Testis (tissue), 2 donors: ENCODE measurements at regions not wholly inside any gene's neighbourhood (a gene's known extent, or its start where the extent isn't known, plus 50 kb on each side); places are given as distances from the start of the nearest gene placed in this dataset.

Source experiments
- CTCF ChIP-seq, 3 experiments: fragments of 450-650 bp in 2 of 3; fragments of 200-600 bp in 1 of 3; sonication (generic) in 1 of 3; IDR thresholded peaks; one replicate each; pipeline ENCODE4 v1.5.1; 2016 to 2019; ENCODE audit warnings: antibody characterized with exemption in 3 of 3, mild to moderate bottlenecking in 2 of 3, moderate library complexity in 1 of 3
- POLR2A ChIP-seq: fragments of 450-650 bp; IDR thresholded peaks from one replicate; pipeline ENCODE4 v1.6.1; 2017; ENCODE audit warnings: antibody characterized with exemption, mild to moderate bottlenecking, moderate library complexity

- TF ChIP-seq POLR2A (no peak), CTCF (IDR thresholded peaks at IDR 0.05) (no peak)
These were observed 162.4 kb upstream of the FMR1 start for GRCh38 chrX:147749308-147749707.
